Endothelial cell of umbilical vein (primary cell): ENCODE measurements at regions not wholly inside any gene's neighbourhood (a gene's known extent, or its start where the extent isn't known, plus 50 kb on each side); places are given as distances from the start of the nearest gene placed in this dataset.

Source experiments
- CTCF ChIP-seq, 2 donors: IDR thresholded peaks; 1 replicate in 1 of 2; 2 replicates in 1 of 2; pipeline ENCODE4 v1.5.1; 2011; ENCODE audit warnings: low read length in 2 of 2, mild to moderate bottlenecking in 2 of 2, moderate library complexity in 2 of 2, control low read depth in 1 of 2, inconsistent platforms in 1 of 2, low read depth in 1 of 2; ENCODE audit not compliant: insufficient read depth in 1 of 2; ENCODE audit errors: extremely low read depth in 1 of 2
- EZH2 ChIP-seq: IDR thresholded peaks from 2 replicates; pipeline ENCODE4 v1.6.1; 2012; ENCODE audit warnings: borderline replicate concordance, low read depth, mild to moderate bottlenecking, moderate library complexity, low read length, inconsistent platforms; ENCODE audit not compliant: severe bottlenecking
- GATA2 ChIP-seq: IDR thresholded peaks from 2 replicates; pipeline ENCODE4 v1.7.0; 2011; ENCODE audit warnings: low read depth, mild to moderate bottlenecking, moderate library complexity, mixed read lengths, low read length; ENCODE audit not compliant: insufficient read length, insufficient read depth
- JUN ChIP-seq: IDR thresholded peaks from 2 replicates; pipeline ENCODE4 v1.6.1; 2011; ENCODE audit warnings: borderline replicate concordance, low read depth; ENCODE audit not compliant: insufficient read length, insufficient read depth
- MAX ChIP-seq: IDR thresholded peaks from 2 replicates; pipeline ENCODE4 v1.6.1; 2011; ENCODE audit not compliant: insufficient read depth, insufficient read length
- MYC ChIP-seq: IDR thresholded peaks from one replicate; pipeline ENCODE4 v1.6.1; 2011; ENCODE audit warnings: mild to moderate bottlenecking, low read depth, low read length
- POLR2A ChIP-seq: IDR thresholded peaks from 2 replicates; pipeline ENCODE4 v1.6.1; 2012; ENCODE audit warnings: low read depth, mild to moderate bottlenecking, control low read depth, low read length
- POLR2AphosphoS5 ChIP-seq: IDR thresholded peaks from 2 replicates; pipeline ENCODE4 v1.6.1; 2012; ENCODE audit warnings: low read depth, mild to moderate bottlenecking, control low read depth, low read length, moderate library complexity; ENCODE audit not compliant: insufficient read depth

DNA sequence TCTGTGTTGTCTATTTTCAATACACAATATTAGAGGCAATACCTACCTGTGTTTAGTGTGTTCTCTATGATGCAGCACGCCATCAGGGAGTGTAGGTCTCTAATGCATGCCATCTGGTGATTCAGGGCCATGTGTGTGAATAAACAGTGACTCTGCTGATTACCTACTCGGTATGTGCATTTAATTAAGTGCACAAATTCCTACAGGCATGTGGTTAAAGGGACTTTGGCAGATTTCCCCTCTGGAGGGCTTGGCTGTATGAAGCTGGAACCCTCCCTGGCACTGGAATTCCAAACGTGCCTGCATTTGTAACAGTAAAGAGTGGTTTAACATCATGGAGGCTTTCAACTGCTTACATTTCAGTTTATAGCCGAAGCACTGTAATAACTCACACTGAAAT lies 401.5 kb upstream of the SASH1 start:
- no peak for TF ChIP-seq CTCF (IDR thresholded peaks at IDR 0.05; ENCODE audit: extremely low read depth in 1 of 2, insufficient read depth in 1 of 2, low read depth in 1 of 2, low read length in 2 of 2)
- no peak for TF ChIP-seq MAX
- no peak for TF ChIP-seq EZH2
- no peak for TF ChIP-seq POLR2A
- TF ChIP-seq POLR2AphosphoS5: no peak
- TF ChIP-seq JUN: no peak
- TF ChIP-seq GATA2: no peak
- TF ChIP-seq MYC: no peak
